CD14-positive monocyte (primary cell): ENCODE measurements at regions not wholly inside any gene's neighbourhood (a gene's known extent, or its start where the extent isn't known, plus 50 kb on each side); places are given as distances from the start of the nearest gene placed in this dataset.

Experiments
- DNase-seq, 3 donors: peaks; one replicate each; pipeline ENCODE4 v3.0.0-alpha.2; 2011 to 2022
- H2AFZ ChIP-seq: 2 replicates; pipeline ENCODE4 v1.6.0; 2012; ENCODE audit warnings: mild to moderate bottlenecking, low read depth, low read length, inconsistent platforms; ENCODE audit not compliant: insufficient read depth, poor library complexity, severe bottlenecking
- H3K27ac ChIP-seq, 2 donors: 1 replicate in 1 of 2; 2 replicates in 1 of 2; pipeline ENCODE4 v1.5.1; 2012 to 2013; ENCODE audit warnings: low read length in 2 of 2, control low read depth in 1 of 2, inconsistent platforms in 1 of 2, low read depth in 1 of 2, mild to moderate bottlenecking in 1 of 2
- H3K27me3 ChIP-seq, 2 donors: one replicate each; pipeline versions ENCODE4 v1.6.0 to v1.6.1; 2011 to 2013; ENCODE audit warnings: low read length in 2 of 2; ENCODE audit not compliant: control insufficient read depth in 2 of 2, insufficient read depth in 2 of 2
- H3K36me3 ChIP-seq, 2 donors: replicated peaks in 1 of 2; 1 replicate in 1 of 2; 2 replicates in 1 of 2; pipeline versions ENCODE4 v1.5.1 to v1.6.1; 2012 to 2013; ENCODE audit warnings: low read length in 2 of 2, control low read depth in 1 of 2, inconsistent platforms in 1 of 2, mild to moderate bottlenecking in 1 of 2; ENCODE audit not compliant: insufficient read depth in 2 of 2, control insufficient read depth in 1 of 2
- H3K4me1 ChIP-seq, 2 donors: 1 replicate in 1 of 2; 2 replicates in 1 of 2; pipeline versions ENCODE4 v1.5.1 to v1.6.1; 2012 to 2013; ENCODE audit warnings: low read length in 2 of 2, control low read depth in 1 of 2, inconsistent platforms in 1 of 2, mild to moderate bottlenecking in 1 of 2, moderate library complexity in 1 of 2; ENCODE audit not compliant: insufficient read depth in 2 of 2, control insufficient read depth in 1 of 2
- H3K4me2 ChIP-seq: replicated peaks from 2 replicates; pipeline ENCODE3; 2012; ENCODE audit warnings: low read length, moderate library complexity, mild to moderate bottlenecking; ENCODE audit not compliant: poor library complexity, severe bottlenecking; ENCODE audit errors: extremely low read depth
- H3K4me3 ChIP-seq, 3 experiments: fragments of 200-600 bp in 1 of 3; sonication (generic) in 1 of 3; replicated peaks in 1 of 3; 1 replicate in 2 of 3; 2 replicates in 1 of 3; pipeline ENCODE4 v1.5.1; 2011 to 2013; ENCODE audit warnings: low read length in 3 of 3, mild to moderate bottlenecking in 3 of 3, control low read depth in 2 of 3, low read depth in 2 of 3, inconsistent platforms in 1 of 3, moderate library complexity in 1 of 3
- H3K79me2 ChIP-seq: 2 replicates; pipeline ENCODE4 v1.6.0; 2012; ENCODE audit warnings: mild to moderate bottlenecking, control low read depth, inconsistent platforms, low read length, moderate library complexity; ENCODE audit not compliant: insufficient read depth
- H3K9ac ChIP-seq: 2 replicates; pipeline ENCODE4 v1.6.0; 2017; ENCODE audit warnings: low read length, mild to moderate bottlenecking; ENCODE audit not compliant: insufficient read depth, poor library complexity, severe bottlenecking
- H3K9me3 ChIP-seq, 2 donors: replicated peaks in 1 of 2; 1 replicate in 1 of 2; 2 replicates in 1 of 2; pipeline versions ENCODE4 v1.5.1 to v1.6.1; 2012 to 2013; ENCODE audit warnings: low read length in 2 of 2, control low read depth in 1 of 2; ENCODE audit not compliant: control insufficient read depth in 1 of 2, insufficient read depth in 1 of 2
- H4K20me1 ChIP-seq: 2 replicates; pipeline ENCODE4 v1.6.0; 2012; ENCODE audit warnings: mild to moderate bottlenecking, low read length, control low read depth, moderate library complexity; ENCODE audit not compliant: insufficient read depth
- H3K27ac Mint-ChIP-seq, 7 donors: one replicate each; pipeline ENCODE4 v1.8.0; 2020; ENCODE audit warnings: mild to moderate bottlenecking in 7 of 7, mixed read lengths in 7 of 7, moderate library complexity in 6 of 7, inconsistent platforms in 2 of 7
- H3K27me3 Mint-ChIP-seq, 3 donors: one replicate each; pipeline ENCODE4 v1.8.0; 2021 to 2022; ENCODE audit warnings: low read depth in 3 of 3, mild to moderate bottlenecking in 3 of 3, mixed read lengths in 3 of 3, moderate library complexity in 3 of 3, inconsistent platforms in 1 of 3
- H3K36me3 Mint-ChIP-seq, 2 donors: one replicate each; pipeline ENCODE4 v1.8.0; 2020; ENCODE audit warnings: mixed read lengths in 2 of 2, inconsistent platforms in 1 of 2, mild to moderate bottlenecking in 1 of 2
- H3K4me1 Mint-ChIP-seq: one replicate; pipeline ENCODE4 v1.8.0; 2020; ENCODE audit warnings: mild to moderate bottlenecking, mixed read lengths
- H3K4me3 Mint-ChIP-seq, 2 donors: one replicate each; pipeline ENCODE4 v1.8.0; 2020; ENCODE audit warnings: mild to moderate bottlenecking in 2 of 2, mixed read lengths in 2 of 2, moderate library complexity in 1 of 2
- H3K9me3 Mint-ChIP-seq, 7 donors: one replicate each; pipeline ENCODE4 v1.8.0; 2020 to 2022; ENCODE audit warnings: mixed read lengths in 7 of 7, mild to moderate bottlenecking in 6 of 7, moderate library complexity in 6 of 7, inconsistent platforms in 2 of 7
- CTCF ChIP-seq: fragments of 200-600 bp; IDR thresholded peaks from one replicate; pipeline ENCODE4 v1.8.0; 2022; ENCODE audit warnings: antibody characterized with exemption, mild to moderate bottlenecking
- WGBS: methylation state at CpG from one replicate; pipeline ENCODE4 v1.1.5; 2013; ENCODE audit warnings: missing lambda C conversion rate; ENCODE audit not compliant: insufficient coverage; 5-methylcytosine and 5-hydroxymethylcytosine counted together
- intact Hi-C, 2 donors: fragments of 100-400 bp; cut with micrococcal nuclease; formaldehyde crosslinking; loops; one replicate each; pipeline versions ENCODE4 v1.15.0 to v1.15.1; 2023

DNA sequence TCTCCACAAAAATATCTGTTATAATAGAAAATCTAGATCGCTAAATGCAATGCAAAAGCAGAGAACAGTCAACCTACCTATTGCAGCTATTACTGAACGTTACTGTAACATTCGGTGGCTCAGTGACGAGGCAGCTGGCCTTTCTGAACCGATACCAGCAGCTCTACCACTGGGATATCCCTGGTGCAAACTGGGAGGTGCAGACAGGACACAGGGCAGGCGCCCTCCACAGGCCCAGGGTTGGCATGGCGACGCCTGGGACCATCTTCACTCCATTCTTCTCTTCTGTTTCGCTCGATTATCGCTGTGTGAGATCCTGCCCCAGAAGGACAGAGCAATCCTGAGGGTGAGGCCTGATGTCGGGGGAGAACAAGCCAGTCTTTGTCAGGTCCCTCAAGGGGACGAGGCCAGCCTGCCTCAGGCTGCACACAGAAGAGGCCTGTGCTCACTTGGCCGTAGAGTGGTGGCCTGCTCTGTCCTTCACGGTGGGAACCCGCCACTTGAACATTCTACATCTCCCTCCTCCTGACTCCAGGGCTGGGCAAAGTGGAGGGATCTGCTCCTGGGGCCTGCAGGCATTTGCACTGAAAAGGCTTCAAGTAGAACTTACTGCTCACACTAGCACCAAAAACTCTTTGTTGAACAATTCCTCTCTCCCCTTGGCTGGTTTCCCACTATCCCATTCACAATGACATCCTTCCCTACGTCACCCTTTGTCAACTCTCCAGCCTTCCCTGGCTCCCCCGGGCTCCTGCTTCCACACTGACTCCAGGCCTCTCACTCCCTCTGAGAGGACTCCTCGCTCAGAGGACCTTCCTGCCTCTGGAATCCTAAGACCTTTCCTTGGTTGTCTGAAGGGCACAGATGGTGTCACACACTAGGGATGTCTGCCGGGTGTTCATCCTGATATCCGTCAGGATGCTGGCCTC is 49.7 kb downstream of the CYRIA start:
- peaks cover 72 to 100% of the 10 kb centered on the region in 2 donors for H3K36me3 ChIP-seq
- peaks cover 66% of the 10 kb centered on the region for H3K4me1 Mint-ChIP-seq
- no peak overlapping the region for H2AFZ ChIP-seq
- H3K4me3 Mint-ChIP-seq, result no peak overlapping the region
- H3K79me2 ChIP-seq, result peaks cover 70% of the 10 kb centered on the region
- H3K27me3 ChIP-seq, result no peaks in the 10 kb centered on the region
- DNase-seq, result no peak
- no peak overlapping the region for H3K4me2 ChIP-seq
- TF ChIP-seq CTCF, result no peak
- H3K9me3 ChIP-seq, result no peaks in the 10 kb centered on the region
- WGBS, result 97% methylated on average over 17 of the region's 21 CpGs
- H3K9ac ChIP-seq, result no peak overlapping the region
- peak overlapping the region in 2 of 7 donors; percentile 5 to 90 for H3K27ac Mint-ChIP-seq
- H3K36me3 Mint-ChIP-seq, result peaks cover 92 to 94% of the 10 kb centered on the region in 2 donors
- no peaks in the 10 kb centered on the region for H3K27me3 Mint-ChIP-seq
- no peak overlapping the region for H3K4me3 ChIP-seq
- H3K27ac ChIP-seq, result peak overlapping the region in 1 of 2 donors; percentile 76
- peaks cover 59% of the 10 kb centered on the region for H4K20me1 ChIP-seq
- intact Hi-C loops, result no loop called here
- H3K4me1 ChIP-seq, result peaks cover 38 to 41% of the 10 kb centered on the region in 2 donors
- peaks cover 0 to 2% (median 0%) of the 10 kb centered on the region in 7 donors for H3K9me3 Mint-ChIP-seq

DNA sequence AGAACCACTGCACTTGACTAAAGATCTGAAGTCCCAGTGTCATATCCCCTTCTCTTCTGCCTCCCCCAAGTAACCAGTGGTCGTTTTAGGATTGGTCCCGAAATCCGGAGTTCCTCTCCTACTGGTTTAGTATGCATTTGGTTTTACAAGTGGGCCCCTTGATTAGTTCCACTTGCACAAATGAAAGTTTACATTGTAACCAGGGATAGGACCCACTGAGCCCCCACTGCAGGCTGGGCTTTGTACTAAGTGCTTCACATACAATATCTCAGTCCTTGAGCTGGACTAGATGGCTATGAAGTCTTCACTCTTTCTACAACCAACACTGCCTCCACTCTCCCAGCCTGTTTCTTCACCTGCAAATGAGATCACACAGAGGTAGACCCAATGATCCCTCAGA is 50.4 kb downstream of the CYRIA start:
- DNase-seq, result no peak
- no peaks in the 10 kb centered on the region for H3K27me3 ChIP-seq
- no peak overlapping the region for H3K4me3 ChIP-seq
- no peak overlapping the region for H2AFZ ChIP-seq
- no peak for TF ChIP-seq CTCF
- H4K20me1 ChIP-seq, result peaks cover 66% of the 10 kb centered on the region
- Mint-ChIP-seq H3K27ac (no peak overlapping the region), H3K27me3 (no peaks in the 10 kb centered on the region), H3K4me1 (peaks cover 67% of the 10 kb centered on the region), H3K36me3 (peaks cover 92% of the 10 kb centered on the region in 2 donors), H3K9me3 (peaks cover 0 to 2% (median 0%) of the 10 kb centered on the region in 7 donors), H3K4me3 (no peak overlapping the region)
- H3K27ac ChIP-seq, result no peak overlapping the region
- peaks cover 35 to 38% of the 10 kb centered on the region in 2 donors for H3K4me1 ChIP-seq
- H3K4me2 ChIP-seq, result no peak overlapping the region
- WGBS, result no CpG with 5 or more reads among the region's 3 CpGs
- intact Hi-C loops, result no loop called here
- H3K9ac ChIP-seq, result no peak overlapping the region
- H3K9me3 ChIP-seq, result no peaks in the 10 kb centered on the region
- peaks cover 62% of the 10 kb centered on the region for H3K79me2 ChIP-seq
- H3K36me3 ChIP-seq, result peaks cover 66 to 97% of the 10 kb centered on the region in 2 donors
